Heart left ventricle (tissue), 16 donors: ENCODE measurements at regions not wholly inside any gene's neighbourhood (a gene's known extent, or its start where the extent isn't known, plus 50 kb on each side); places are given as distances from the start of the nearest gene placed in this dataset.
"Not testable (repeated sequence)": the region's sequence is repeated elsewhere in the genome, so short reads cannot be mapped to it uniquely, and the experiment has no call there.

Experiments used
- ATAC-seq, 4 donors: fragments of 200-7000 bp; cut with Tn5 transposase; one replicate each; pipeline ENCODE4 v1.9.1; 2020 to 2022; ENCODE audit warnings: moderate library complexity in 4 of 4, mild to moderate bottlenecking in 3 of 4, moderate number of reproducible peaks in 1 of 4
- DNase-seq, 5 donors: peaks; one replicate each; pipeline ENCODE4 v3.0.0-alpha.2; 2020
- H3K27ac ChIP-seq, 12 donors: fragments of 200-600 bp; sonication (generic) in 4 of 12; one replicate each; pipeline versions ENCODE4 v1.5.0 to v1.8.0; 2016 to 2022; ENCODE audit warnings: mild to moderate bottlenecking in 2 of 12
- H3K27me3 ChIP-seq, 9 donors: fragments of 200-600 bp; sonication (generic) in 2 of 9; one replicate each; pipeline versions ENCODE4 v1.5.1 to v1.8.0; 2016 to 2022; ENCODE audit warnings: mild to moderate bottlenecking in 3 of 9
- H3K36me3 ChIP-seq, 9 donors: fragments of 200-600 bp; sonication (generic) in 2 of 9; one replicate each; pipeline versions ENCODE4 v1.5.0 to v1.8.0; 2018 to 2022; ENCODE audit warnings: mild to moderate bottlenecking in 2 of 9
- H3K4me1 ChIP-seq, 12 donors: fragments of 200-600 bp; sonication (generic) in 4 of 12; one replicate each; pipeline versions ENCODE4 v1.5.0 to v1.8.0; 2016 to 2022; ENCODE audit warnings: mild to moderate bottlenecking in 3 of 12
- H3K4me3 ChIP-seq, 12 donors: fragments of 200-600 bp; sonication (generic) in 4 of 12; one replicate each; pipeline versions ENCODE4 v1.5.0 to v1.8.0; 2017 to 2022; ENCODE audit warnings: mild to moderate bottlenecking in 9 of 12, moderate library complexity in 4 of 12
- H3K9me3 ChIP-seq, 12 donors: fragments of 200-600 bp; sonication (generic) in 4 of 12; one replicate each; pipeline versions ENCODE4 v1.5.0 to v1.8.0; 2016 to 2022; ENCODE audit warnings: mild to moderate bottlenecking in 1 of 12
- CTCF ChIP-seq, 12 donors: fragments of 200-600 bp; sonication (generic) in 4 of 12; IDR thresholded peaks; one replicate each; pipeline versions ENCODE4 v1.5.0 to v1.8.0; 2018 to 2022; ENCODE audit warnings: antibody characterized with exemption in 12 of 12, mild to moderate bottlenecking in 5 of 12
- POLR2A ChIP-seq, 2 donors: fragments of 450-650 bp; IDR thresholded peaks; one replicate each; pipeline ENCODE4 v1.6.1; 2017; ENCODE audit warnings: antibody characterized with exemption in 2 of 2, mild to moderate bottlenecking in 2 of 2, moderate library complexity in 2 of 2
- WGBS, 4 donors: extraction: QIAGEN DNeasy Blood & Tissue Kit in 2 of 4; methylation state at CpG; one replicate each; pipeline versions ENCODE4 v1.1.5 to v1.1.7; 2013 to 2018; 5-methylcytosine and 5-hydroxymethylcytosine counted together
- intact Hi-C, 10 donors: fragments of 100-400 bp; cut with DNase I; formaldehyde crosslinking; loops; one replicate each; pipeline versions ENCODE4 v1.11.1 to v1.14.2; 2022
- donor health status: ischemic (EF 13 %, LVEDD 7.1; RV severe dilation, severe dysfunction).
- donor health status: healthy with polysubstance abuse.
- donor health status: DM: no; HTN: yes; CAD: no.
- donor health status: DM: no; HTN: no; CAD: no.
- donor health status: ischemic (EF 25% LVEDD 6.9; RV normal size, moderate dysfunction).
- donor health status: ischemic (EF 25% LVEDD 5.7; RV mildly dilated, moderate dysfunction).
- donor health status: healthy.
- donor health status: DM: yes; HTN: yes; CAD: no.
- donor health status: ischemic (EF 35%, LVEDD 5.7; RV mildly dilated, moderate dysfunction).
- donor health status: nonischemic (EF 11% LVEDD 7.7; RV severe dilation, severe dysfunction).
- donor health status: DM: yes; HTN: yes; CAD: no.
- donor health status: PGD.
- donor health status: ischemic (EF 29% LVEDD 5.4; RV normal size, mild dysfunction).
- donor health status: nonischemic (EF 23%, LVEDD 6.1; RV moderate dilation, normal function).

- not testable (repeated sequence) for H3K4me1 ChIP-seq, DNase-seq, H3K4me3 ChIP-seq, H3K27me3 ChIP-seq, H3K27ac ChIP-seq, ATAC-seq, H3K36me3 ChIP-seq
- H3K9me3 ChIP-seq = peaks cover 0 to 22% (median 0%) of the 10 kb centered on the region in 12 donors
- intact Hi-C loops = loop anchor here in 1 of 10 donors (10.0 kb wide), 1 partner anchor 47 kb away; no protein-coding TSS in a partner anchor
- 76 to 94% (median 86%) methylated on average over 1 of the region's 1 CpG for WGBS, 4 donors
These were observed 875.2 kb upstream of the ALG10B start for GRCh38 chr12:37441371-37441770.

GRCh38 chr12:37455646-37456045 lies 860.9 kb upstream of the ALG10B start:
- H3K27me3 ChIP-seq, H3K36me3 ChIP-seq, intact Hi-C loops, ATAC-seq, H3K27ac ChIP-seq, H3K9me3 ChIP-seq, H3K4me1 ChIP-seq, H3K4me3 ChIP-seq: not testable (repeated sequence)
- 6 to 53% (median 46%) methylated on average over 3 of the region's 3 CpGs for WGBS, 4 donors
- DNase-seq = peak in 1 of 5 donors; percentile 33

GRCh38 chr12:37497939-37498338 lies 818.6 kb upstream of the ALG10B start:
- ATAC-seq, DNase-seq, intact Hi-C loops, H3K9me3 ChIP-seq, H3K27ac ChIP-seq, H3K4me3 ChIP-seq, H3K4me1 ChIP-seq, H3K27me3 ChIP-seq, H3K36me3 ChIP-seq: not testable (repeated sequence)
- 73 to 80% (median 75%) methylated on average over 4 of the region's 4 CpGs for WGBS, 4 donors

GRCh38 chr12:37510256-37510655 lies 806.3 kb upstream of the ALG10B start:
- H3K36me3 ChIP-seq, H3K27ac ChIP-seq, H3K9me3 ChIP-seq, intact Hi-C loops, H3K4me3 ChIP-seq, DNase-seq, ATAC-seq, H3K27me3 ChIP-seq, H3K4me1 ChIP-seq: not testable (repeated sequence)

- intact Hi-C loops, ATAC-seq, H3K27me3 ChIP-seq, H3K36me3 ChIP-seq, DNase-seq, H3K9me3 ChIP-seq, H3K4me1 ChIP-seq, H3K4me3 ChIP-seq, H3K27ac ChIP-seq: not testable (repeated sequence)
- WGBS, 4 donors = 80 to 89% (median 85%) methylated on average over 9 of the region's 9 CpGs
These were observed 776.0 kb upstream of the ALG10B start for GRCh38 chr12:37540581-37540980.

- Histone ChIP-seq H3K4me3 (no peak overlapping the region), H3K36me3 (no peaks in the 10 kb centered on the region), H3K9me3 (no peaks in the 10 kb centered on the region), H3K27ac (no peak overlapping the region), H3K4me1 (no peaks in the 10 kb centered on the region), H3K27me3 (no peaks in the 10 kb centered on the region)
- no peak for ATAC-seq
- no peak for DNase-seq
- intact Hi-C loops = no loop called here
- 88 to 100% (median 91%) methylated on average over 2 to 21 of the region's 21 CpGs for WGBS, 4 donors
- no peak for TF ChIP-seq POLR2A (IDR thresholded peaks at IDR 0.05)
- TF ChIP-seq CTCF (IDR thresholded peaks at IDR 0.05) = no peak
These were observed 775.2 kb upstream of the ALG10B start for GRCh38 chr12:37541356-37541755.

- no peak for ATAC-seq
- no peak for TF ChIP-seq POLR2A (IDR thresholded peaks at IDR 0.05)
- TF ChIP-seq CTCF (IDR thresholded peaks at IDR 0.05) = no peak
- WGBS, 4 donors = 69 to 76% (median 71%) methylated on average over 19 to 35 of the region's 35 CpGs
- no peaks in the 10 kb centered on the region for H3K27me3 ChIP-seq
- no peaks in the 10 kb centered on the region for H3K36me3 ChIP-seq
- DNase-seq = no peak
- H3K27ac ChIP-seq = no peak overlapping the region
- no peaks in the 10 kb centered on the region for H3K9me3 ChIP-seq
- no peak overlapping the region for H3K4me3 ChIP-seq
- intact Hi-C loops = no loop called here
- H3K4me1 ChIP-seq = no peaks in the 10 kb centered on the region
These were observed 773.2 kb upstream of the ALG10B start for GRCh38 chr12:37543131-37543965.
